Kidney capillary endothelial cell (primary cell): ENCODE measurements at regions not wholly inside any gene's neighbourhood (a gene's known extent, or its start where the extent isn't known, plus 50 kb on each side); places are given as distances from the start of the nearest gene placed in this dataset.
"Not testable (repeated sequence)": the region's sequence is repeated elsewhere in the genome, so short reads cannot be mapped to it uniquely, and the experiment has no call there.

Experiments
- DNase-seq: peaks from one replicate; pipeline ENCODE4 v3.0.0-alpha.2; 2018; ENCODE audit warnings: low spot score

DNA sequence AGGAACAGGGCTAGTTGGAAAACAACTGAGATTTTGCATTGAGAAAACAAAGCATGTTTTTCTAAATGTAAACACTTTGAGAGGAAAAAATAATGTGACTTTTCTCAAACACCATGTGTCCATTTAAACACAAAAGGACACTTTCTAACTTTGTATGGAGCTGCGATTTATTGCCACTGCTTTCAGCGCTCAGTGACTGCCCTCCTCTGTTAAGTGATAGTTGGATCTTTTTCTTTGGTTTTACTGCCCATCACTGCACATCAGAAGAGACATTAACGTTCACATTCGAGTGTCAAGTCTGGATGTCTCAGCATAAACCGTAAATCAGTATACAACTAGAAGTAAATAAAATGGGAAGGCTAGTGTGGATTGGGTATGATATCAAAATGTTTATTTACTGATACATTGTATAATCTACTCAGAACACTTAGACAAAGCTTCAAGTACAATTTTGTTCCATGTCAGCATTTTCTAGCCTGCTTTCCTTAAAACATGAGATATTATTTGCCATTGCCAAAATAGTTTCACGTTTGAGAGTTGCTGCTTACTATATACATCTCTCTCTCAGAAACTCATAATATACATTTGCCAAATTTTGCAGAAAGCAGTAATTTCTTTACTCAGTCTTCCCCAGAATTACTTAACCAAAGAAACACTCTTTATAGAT, 237.6 kb downstream of the IKZF2 start:
- no peak for DNase-seq

DNA sequence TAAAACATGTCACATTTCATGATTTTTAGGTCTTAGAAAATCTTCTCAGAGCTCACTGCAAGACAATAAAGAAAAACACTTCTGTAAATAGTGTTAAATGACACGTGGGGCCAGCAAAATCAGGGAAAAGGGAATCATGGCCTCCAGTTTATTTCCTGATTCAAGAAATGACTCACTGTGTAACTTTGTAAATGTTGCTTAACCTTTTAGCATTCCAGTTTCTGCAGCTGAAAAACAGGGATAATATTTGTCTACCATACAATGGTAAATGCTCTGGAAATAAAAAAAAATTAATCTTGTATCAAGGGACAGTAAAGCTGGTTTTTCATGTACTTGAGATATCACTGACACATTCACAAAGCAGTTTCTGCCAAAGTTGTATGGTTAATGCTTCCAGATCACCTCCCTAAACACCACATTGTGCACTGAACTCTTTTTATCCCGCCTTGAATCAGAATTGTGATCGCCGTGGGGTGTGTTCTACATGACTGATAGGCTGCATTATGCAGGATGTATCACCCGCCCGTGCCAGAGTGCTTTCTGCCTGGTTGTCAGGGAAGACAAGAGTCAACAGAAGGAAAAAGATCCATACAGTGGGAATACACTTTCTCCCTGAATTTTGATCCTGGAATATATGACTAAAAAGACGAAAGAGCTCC, 238.8 kb downstream of the IKZF2 start:
- DNase-seq, result no peak

DNA sequence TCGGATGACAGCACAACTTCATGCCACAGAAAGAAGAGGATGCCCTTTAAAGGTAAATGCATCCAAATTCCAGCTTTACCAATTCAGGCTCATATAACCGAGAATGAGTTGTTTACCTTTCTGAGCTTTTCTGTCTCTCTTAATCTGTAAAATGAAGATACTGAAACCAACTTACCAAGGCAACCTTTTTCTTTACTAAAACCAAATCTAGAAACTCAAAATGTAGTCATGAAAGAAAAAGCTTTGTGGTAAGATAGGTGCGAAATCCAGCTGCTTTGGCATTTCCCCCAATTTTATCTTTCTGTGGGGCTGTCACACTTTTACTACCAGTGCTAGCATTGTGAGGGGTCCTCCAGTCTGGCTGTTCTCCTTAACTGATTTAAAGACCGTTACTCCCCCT, 240.4 kb downstream of the IKZF2 start:
- DNase-seq, result no peak

DNA sequence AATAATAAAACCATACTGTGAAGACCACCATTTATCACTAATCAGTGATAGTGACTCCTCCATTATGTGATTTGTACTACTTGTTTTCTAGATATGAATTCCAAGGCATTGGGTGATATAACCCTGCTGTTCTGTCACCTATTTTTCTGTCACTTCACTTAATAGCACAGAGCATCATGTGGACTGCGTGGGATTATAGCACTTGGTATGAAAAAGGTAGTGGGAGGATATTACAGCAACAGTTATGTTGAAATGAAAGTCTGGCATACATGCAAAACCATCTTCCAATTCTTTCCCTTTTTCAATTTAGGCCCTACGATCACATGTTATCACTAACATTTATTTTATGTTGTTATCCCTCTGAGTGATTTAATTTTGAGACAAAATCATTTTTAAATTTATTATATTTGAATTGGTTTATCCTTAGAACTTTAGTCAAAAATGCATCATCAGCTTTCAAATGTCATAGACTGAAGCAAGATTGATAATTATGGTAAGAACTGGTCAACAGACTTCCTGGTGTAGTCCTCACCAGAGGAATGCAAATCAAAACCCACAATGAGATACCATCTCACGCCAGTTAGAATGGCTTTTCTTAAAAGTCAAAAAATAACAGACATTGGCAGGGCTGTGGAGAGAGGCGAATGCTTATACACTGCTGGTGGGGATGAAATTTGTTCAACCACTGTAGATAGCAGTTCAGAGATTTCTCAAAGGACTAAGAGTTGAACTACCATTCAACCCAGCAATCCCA, 242.6 kb downstream of the IKZF2 start:
- DNase-seq, result no peak

DNA sequence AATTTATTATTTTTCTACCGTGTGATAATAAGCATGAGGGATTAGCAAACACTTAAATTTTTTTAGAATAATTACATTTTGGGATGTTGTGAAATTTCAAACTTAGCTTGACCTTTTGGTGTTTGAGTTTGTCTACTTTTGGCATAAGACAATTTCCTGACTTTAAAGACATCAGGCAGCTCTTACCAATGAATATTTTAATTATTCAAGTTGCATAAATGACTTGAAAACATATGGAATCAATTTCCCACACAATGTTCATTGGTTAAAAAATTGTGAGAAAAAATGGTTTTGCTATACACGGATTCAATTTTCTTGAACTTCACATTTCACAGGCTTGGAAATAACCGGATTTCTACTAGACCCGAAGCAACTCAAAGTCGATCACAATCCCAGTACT, 243.4 kb downstream of the IKZF2 start:
- no peak for DNase-seq

DNA sequence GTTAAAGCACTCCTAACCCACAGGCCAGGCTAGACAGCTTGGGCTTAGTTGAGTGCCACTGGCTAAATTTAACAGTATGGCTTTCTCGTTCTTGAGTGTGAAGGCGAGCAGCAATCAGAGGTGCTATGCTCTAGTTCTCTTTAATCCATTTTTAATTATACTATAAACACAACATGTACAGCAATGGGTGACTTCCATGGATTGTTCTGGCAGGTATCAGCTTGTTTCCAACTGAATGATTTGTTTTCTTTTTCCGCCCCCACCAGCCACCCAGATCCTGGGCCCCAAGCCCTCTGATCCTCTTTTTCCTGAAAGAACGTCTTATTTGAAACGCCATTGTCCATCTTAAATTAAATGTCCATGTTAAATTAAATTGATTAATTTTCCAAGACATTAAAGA, 244.8 kb downstream of the IKZF2 start:
- no peak for DNase-seq

DNA sequence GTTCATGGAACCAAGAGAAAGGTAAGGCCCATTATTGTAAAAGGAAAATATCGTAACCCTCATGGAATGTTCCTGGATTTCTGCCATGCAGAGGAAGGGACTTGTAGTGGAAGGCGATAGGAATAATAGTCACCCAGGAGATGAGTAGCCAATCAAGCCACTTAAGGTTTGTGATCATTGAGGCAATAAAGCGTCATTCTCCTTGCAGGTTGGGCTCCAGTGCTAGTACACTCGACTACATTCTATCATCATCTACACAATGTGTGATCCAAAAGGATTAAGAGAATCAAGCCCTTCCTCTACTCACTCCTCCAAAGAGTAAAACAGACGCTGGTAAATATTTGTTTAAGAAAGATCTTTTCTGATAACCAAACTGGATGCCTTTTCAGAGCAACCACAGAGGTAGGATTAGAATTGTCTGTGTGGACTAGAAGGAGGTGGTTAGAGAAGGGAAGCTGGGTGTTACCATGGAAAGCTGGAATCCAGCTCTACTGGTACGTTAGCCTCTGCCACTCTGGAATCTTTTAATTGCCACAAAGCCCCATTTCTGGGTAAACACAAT, 245.7 kb downstream of the IKZF2 start:
- no peak for DNase-seq

DNA sequence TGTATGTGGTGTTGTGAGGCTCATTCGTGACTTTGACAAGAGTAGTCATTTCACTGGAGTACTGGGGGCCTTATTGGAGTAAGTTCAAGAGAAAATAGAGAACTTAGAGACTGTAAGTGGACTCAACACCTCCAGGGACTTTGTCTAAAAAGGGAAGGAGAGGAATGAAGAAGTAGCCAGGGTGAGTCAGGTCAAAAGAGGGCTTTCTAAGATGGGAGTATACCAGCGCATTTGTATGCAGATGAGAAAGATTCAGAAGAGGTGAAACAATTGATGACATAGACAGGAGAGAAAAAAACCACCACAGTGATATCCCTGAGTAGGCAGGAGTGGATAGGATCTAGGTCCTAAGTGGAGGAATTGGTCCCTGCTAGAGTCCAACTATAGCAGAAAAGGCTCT, 246.8 kb downstream of the IKZF2 start:
- DNase-seq, result no peak

DNA sequence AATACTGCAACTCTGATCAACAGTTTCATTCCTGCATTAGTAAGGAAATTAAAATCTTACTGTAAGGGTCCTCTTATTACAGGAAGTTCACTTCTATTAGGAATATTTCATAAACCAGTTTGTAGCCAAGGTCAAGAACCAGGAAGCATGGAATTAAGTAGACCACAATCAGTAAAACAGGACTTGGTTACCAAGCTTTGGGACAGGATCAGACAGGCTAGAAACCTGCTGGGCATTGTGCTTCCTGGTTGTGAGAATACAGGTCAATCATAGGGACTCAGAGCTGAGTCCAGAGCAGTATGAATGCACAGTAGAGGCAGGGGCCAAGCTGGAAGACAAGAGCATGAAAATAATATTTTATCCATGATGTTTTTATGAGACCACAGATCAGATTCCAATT, 248.0 kb downstream of the IKZF2 start:
- no peak for DNase-seq

DNA sequence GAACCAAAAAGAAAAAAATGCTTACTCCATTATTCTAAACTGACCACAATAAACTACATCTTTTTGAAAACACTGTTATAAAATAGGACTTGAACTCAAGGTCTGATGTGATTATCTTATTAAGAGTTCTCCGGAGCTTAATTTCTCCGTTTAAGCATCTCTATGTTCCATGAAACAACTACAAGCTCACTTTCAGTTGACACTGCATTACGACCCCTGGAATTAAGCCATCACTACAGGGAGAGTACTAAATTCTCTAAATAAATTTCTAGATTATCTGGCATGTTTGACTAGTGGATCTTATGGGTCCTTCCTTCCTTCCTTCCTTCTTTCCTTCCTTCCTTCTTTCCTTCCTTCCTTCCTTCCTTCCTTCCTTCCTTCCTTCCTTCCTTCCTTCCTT, 249.0 kb downstream of the IKZF2 start:
- no peak for DNase-seq

DNA sequence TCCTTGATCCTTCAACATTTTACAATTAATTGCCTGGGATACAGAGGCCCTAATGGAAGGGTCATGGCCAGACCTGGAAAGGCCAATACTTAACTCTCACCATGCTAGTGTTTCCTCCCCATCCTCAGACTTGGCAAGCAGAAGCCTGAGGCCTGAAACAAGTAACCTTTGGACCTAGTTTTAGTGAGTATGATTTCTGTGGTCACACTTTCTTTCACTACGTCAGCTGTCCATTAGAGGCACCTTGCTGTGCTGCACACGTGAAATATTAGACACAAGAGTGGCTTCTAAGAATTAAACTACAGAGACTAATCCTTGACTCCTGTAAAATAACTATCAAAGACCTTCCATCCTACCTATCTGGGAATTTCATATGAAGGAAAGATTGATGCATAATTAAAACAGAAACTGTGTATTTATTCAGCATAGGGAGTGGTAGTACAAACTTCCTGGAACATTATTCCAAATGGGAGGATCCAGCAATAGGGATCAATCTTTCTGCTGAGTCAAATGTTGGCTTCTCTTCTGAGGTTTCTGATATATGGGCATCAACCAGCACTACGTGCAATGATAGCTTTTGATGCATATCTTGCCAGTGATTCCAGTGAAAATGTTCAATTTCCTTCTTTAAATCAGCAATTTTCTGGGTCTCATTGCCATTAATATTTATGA, 249.7 kb downstream of the IKZF2 start:
- DNase-seq, result no peak

DNA sequence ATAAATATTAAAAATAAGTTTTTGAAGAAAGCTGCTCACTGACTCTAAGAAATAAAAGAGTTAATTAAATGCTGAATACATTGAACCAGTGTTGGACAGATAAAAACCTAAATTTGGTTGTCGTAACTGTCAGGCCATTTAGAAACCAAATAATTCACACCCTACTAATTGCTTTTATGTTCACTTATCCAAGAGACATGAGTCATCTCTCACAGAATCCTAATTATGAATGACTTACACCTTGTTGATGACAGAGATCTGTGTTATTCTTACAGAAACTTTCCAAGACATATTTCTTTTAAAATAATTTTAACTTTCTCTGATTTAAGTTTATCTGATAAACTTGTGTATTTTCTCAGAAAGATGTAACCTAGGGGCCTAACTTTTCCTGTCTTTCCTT, 250.7 kb downstream of the IKZF2 start:
- no peak for DNase-seq

DNA sequence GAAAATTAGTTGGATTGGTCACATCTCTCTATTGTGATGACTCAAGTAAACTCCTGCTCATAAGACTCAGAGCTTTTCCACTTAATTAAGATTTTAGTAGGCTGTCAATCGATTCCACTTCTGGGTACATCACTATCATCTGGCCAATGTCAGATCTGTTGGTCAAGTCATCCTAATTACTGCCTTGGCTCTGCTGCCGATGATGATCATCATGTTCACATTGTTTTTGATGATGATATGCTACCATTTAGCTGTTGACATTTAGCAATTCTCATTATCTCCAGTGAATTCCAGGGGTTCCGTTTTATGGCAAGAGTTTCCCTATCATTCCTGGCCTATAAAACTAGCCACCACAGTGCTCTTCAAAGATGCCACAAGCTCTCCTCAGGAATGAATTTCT, 253.4 kb downstream of the IKZF2 start:
- DNase-seq, result no peak

DNA sequence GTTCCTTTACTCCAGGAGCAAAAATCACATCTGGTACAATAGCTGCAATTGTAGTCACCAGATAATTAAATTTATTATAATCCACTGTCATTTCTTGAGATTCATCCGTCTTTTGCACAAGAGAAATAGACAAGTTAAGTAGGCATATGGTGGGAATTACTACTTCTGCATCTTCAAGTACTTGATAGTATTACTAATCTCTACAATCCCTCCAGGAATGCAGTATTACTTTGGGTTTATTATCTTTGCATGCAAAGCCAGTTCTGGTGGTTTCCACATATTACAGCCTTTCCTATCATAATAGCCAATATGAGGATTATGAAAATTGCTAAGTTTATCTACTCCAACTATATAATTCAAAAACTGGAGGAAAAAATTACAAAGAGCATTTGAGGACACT, 254.1 kb downstream of the IKZF2 start:
- DNase-seq, result no peak

DNA sequence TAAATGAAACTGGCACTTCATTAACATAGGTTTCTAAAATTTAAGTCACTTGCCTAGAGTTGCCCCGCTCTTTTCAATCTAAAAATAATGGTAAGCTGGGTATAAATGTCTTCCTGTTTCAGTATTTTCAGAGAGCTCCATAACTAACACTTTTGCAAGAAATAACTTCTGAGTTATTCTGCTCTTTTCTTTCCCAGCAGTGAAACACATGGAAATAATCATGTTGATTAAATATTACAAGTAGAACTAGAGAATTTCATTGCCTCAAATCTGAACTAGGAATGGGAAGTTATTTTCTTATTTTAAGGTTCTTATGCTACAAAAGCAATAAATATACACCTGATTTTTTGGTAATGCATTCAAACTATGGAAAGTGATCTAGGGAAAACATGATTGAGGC, 257.4 kb downstream of the IKZF2 start:
- DNase-seq, result no peak

DNA sequence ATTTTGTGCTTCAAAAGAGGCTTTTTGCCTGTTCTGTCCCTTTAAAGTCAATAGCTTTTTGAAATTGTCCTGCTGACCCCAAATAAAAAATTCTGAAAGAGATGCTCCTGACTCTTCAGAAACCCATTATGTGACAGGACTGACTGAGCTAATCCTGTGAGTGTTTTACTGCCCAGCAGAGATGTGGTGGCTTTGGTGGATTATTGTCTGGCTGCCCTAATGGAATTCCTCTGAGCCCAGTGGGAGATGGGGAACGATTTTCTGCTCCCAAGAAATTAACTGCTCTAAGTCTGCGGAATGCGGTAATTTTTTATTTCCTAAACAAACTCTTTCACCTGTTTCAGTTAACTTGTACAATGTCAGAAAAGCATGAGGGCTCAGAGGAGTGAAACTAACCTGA, 258.2 kb downstream of the IKZF2 start:
- DNase-seq, result no peak

DNA sequence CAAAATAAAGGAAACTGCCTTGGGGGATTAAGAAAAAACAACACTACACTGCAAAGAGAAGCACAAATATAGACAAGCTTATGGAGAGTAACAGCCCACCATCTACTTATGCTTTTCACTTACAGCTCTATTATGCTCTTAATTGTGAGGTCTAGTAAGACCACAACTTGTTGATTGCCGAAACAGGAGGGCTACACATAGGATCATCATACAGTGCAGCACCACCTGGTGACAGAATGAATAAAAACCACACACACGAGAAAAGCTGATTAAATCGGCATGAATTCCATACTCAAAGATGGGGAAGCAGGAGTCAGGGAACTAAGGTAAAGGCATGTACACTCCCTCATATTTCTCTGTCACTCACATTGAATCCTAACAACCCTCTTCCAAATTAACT, 259.2 kb downstream of the IKZF2 start:
- no peak for DNase-seq

DNA sequence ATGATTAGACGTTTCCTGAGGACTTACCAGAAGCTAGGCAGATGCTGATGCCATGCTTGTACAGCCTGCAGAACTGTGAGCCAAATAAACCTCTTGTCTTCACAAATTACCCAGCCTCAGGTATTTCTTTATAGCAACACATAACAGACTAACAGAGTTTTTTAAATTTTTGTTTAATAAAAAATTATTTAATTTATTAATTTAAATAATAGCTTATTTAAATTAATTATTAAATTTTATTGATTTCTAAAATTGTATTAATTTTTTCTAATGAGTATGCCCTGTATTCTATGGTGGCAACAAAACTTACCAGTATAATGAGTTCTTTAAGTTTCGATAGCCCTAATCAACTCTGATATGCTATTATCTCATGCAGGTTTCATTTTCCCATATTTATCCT, 259.8 kb downstream of the IKZF2 start:
- DNase-seq, result no peak

DNA sequence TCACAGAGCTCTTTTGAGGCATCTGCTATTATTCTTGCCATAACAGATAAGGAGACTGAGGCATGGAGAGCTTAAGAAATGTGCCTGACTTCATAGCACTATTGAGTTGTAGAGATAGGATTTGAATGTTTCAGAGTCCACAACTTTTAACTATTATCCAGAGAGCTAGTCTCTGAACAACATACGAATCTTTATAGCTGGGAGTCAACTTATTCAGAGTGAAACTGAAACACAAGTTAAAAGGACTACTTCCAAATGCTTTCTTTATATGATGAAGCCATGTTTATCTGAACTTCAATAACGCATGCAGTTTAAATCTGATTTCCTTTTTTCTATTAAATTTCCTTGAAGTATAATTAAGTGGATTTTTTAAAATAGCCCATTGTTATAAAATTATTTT, 268.8 kb downstream of the IKZF2 start:
- DNase-seq, result no peak

DNA sequence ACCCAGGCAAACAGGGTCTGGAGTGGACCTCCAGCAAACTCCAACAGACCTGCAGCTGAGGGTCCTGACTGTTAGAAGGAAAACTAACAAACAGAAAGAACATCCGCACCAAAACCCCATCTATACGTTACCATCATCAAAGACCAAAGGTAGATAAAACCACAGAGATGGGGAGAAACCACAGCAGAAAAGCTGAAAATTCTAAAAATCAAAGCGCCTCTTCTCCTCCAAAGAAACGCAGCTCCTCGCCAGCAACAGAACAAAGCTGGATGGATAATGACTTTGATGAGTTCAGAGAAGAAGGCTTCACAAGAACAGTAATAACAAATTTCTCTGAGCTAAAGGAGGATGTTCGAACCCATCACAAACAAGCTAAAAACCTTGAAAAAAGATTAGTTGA, 274.9 kb downstream of the IKZF2 start:
- DNase-seq, result not testable (repeated sequence)

DNA sequence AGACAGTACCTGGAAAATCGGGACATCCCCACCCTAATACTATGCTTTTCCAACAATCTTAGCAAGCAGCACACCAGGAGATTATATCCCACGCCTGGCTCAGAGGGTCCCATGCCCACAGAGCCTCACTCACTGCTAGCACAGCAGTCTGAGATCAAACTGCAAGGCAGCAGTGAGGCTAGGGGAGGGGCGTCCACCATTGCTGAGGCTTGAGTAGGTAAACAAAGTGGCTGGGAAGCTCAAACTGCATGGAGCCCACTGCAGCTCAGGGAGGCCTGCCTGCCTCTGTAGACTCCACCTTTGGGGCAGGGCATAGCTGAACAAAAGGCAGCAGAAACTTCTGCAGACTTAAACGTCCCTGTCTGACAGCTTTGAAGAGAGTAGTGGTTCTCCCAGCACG, 275.5 kb downstream of the IKZF2 start:
- DNase-seq, result not testable (repeated sequence)

DNA sequence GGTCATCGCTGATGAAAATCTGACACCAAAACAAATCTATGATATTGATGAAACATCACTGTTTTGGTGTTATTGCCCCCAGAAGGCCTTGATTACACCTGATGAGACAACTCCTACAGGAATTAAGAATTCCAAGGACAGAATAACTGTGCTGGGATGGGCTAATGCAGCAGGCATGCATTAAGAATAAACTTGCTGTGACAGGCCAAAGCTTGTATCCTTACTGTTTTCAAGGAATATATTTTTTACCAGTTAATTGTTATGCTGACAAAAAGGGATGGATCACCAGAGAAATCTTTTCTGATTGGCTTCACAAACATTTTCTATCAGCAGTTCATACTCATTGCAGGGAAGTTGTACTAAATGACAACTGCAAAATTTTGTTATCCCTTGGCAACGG, 278.2 kb downstream of the IKZF2 start:
- no peak for DNase-seq

DNA sequence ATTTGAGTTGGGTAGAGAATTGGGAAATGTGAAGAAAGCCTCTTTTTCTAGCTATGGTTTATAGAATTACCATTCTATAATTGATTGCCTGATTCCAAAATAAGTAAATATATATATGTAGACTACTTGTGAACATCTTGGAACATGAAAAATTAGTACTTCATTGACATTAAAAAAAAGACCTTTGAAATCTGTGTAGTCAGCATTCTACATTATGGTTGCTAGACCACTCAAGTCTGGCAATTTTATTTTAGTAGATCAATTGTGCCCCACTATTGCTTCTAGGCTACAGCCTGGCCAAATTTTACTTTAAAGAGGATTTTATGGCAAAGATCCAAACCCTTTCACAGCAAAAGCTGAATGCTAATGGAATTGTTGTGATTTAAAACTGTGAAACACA, 279.8 kb downstream of the IKZF2 start:
- no peak for DNase-seq
